ENCODE measurements at regions not wholly inside any gene's neighbourhood (a gene's known extent, or its start where the extent isn't known, plus 50 kb on each side); places are given as distances from the start of the nearest gene placed in this dataset.
"Not testable (repeated sequence)": the region's sequence is repeated elsewhere in the genome, so short reads cannot be mapped to it uniquely, and the experiment has no call there.

DNA sequence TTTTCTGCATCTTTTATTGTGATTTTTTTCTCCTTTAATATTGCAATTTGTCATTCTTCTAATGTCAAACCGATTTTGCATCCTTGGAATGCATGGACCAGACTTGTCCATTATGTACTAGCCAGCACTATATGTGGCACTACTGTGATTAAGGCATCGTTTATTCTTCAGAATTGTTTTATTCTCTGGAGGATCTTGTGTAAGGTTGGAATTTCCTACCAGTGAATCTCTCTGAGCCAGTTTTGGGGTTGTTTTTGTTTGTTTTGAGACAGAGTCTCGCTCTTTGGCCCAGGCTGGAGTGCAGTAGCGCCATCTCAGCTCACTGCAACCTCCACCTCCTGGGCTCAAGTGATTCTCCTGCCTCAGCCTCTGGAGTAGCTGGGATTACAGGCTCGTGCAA is 58.5 kb downstream of the IGLL5 start:
- DNase-seq: peak in 1 of 2 donors; percentile 1

DNA sequence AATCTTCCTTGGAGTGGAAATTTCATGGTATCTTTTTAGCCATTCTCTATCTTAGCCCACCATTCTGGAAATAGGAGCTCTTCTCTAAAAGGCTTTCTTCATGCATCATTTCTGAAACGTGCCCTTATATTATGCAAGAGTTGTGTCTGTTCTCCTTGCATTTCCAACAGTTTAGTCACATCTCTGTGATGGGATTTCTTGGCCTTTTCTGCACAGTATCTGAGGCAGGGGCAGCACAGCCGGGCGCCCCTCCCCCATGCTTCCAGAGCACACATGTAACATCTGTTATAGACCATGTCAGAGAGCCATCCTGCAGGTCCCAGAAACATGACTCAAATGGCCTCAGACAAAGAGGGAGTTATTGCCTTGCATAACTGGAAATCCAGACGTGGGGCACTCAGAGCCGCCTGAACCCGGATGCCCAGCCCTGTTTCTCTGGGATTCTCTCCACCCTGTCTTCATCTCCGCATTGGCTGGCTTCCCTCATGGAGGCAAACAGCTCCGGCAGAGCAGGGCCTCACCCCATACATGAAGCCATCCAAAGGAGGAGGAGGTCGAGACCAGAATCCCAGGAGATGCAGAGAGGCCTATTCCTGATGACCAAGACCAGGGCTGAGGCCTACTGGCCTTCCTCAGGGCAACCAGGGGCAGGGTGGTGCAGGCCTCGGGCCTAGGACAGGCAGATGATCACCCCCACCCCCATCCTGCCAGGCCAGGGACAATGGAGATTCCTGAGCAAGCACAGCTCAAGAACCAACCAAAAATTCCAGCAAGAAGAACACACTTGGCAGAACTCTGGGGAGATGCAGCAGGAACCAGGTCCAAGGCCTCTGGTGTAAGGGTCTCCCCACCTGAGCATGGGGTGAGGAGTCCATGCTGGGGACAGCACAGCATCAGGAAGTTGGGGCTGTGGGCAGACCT is 61.3 kb downstream of the IGLL5 start:
- DNase-seq: peak in 1 of 2 donors; percentile 12

DNA sequence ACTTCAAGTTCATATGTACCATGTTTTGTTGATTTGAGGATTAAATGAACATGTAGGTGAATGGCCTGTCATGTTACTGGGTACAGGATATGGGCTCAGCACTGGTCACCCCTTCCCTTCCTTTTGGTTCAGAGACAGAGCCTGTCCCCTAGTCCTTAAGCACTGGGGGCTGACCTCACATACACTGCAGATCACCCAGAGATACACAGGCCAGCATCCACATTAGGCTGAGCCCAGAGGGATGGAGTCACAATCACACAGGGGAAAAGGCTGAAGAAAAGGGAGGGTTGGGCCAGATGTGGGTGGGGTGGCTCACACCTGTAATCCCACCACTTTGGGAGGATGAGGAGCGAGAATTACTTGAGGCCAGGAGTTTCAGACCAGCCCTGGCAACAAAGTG is 62.3 kb downstream of the IGLL5 start:
- peak in 1 of 2 donors; percentile 9 for DNase-seq

DNA sequence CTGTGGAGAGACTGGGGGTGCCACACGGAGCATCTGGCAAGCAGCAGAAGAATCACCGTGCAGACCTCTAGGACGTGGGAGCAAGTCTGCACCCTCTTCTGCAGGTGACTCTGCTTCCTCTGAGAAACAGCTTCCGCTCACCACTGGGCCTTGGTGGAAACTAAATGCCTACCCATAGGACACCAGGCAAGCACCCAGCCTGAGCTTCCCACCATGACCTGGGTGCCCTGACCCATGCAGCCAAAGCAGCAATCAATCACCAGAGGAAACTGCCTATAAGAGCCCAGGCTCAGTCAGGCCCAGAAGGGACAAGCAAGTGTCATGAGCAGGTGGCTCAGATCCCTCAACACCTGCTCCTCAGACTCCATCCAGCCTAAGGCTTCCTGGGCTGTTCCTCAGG is 63.4 kb downstream of the IGLL5 start:
- DNase-seq: no peak

DNA sequence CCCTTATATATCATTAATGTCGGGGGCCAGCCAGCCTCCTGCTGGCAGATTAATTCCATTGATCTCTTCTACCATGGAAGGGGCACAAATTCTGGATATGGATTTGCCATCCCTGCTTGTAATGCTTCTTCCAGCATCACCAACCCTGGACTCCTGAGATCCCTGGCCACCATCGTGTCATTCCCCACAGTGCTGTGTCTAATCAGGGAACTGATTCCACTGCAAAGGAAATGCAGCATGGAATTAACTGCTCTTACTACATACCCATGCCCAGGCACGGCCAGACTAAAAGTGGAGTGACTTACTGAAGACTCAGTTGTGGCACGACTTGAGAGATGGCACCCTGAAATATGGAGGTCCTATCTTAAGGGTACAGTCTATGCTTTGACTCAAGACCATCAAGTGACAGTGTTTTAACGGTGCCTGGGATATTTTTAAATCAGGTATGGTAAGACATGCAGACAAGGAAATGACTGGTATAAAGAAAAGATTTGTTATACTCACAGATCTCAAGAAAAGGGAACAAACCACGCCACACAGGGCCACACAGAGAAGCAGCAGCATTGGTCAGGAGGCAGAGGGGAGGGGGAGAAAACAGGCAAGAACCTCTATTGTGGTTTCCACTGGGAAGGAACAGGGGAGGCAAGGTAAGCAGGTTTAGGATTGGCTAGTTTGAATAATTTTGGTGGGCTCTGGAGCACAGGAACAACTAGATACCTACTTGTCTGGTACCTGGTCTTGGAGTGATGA is 65.1 kb downstream of the IGLL5 start:
- DNase-seq: no peak

DNA sequence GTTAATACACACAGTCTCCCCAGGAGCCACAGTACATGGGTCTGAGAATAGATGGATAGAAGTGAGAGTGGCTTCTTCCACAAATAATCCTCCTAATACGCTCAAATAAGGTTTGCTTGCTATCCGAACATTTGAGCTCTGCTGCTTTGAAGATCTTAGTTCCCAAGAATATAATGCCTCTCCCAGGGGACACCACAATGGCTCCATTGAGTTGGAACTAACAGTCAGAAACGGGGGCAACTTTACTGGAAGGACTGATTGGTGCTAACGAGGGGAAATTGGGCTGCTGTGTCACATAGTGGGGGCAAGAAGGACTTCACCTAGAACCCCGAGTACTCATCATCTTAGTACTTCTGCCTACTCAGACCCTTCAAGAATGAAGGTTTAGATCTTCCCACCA is 66.2 kb downstream of the IGLL5 start:
- no peak for DNase-seq

DNA sequence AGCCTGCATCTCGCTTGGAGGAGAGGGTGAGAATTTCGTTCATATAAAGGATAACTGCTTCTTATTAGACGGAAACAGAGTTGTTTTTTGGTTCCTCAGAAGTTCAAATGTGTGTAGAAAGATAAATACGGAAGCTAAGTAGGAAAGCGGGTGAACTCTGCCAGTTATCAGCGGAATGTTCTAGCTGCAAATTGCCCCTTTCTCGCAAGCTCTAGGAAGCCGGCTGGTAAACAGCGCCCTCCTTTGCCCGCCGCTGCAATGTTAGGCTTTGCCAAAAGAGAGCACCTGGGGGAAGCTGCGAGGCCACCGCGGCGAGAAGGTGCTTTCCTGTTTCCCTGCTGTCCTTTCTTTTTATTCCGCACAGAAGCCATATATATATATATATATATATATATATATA is 67.0 kb downstream of the IGLL5 start:
- peak in 1 of 2 donors; percentile 42 for DNase-seq

DNA sequence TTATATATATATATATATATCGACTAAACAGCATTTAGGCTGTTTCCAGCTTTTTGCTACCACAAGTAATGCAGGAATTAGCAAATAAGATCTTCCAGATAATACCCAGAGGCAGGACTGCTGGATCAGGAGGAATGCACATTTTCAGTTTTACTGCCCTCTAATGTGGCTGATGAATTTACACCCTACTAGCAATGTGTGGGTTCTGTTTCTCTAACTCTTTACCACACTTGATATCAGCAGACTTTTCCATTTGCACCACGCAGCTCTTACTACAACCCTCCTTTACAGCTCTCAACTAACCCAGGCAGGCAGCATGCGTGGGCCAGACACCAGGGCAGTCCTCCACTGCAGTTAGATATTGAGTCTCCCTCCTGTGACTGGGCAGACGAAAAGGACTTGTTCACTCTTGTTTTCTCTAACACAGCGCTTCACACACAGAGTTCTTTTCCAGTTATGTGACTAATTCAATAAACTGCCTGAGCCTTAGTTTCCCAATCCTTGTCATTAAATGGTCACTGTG is 67.7 kb downstream of the IGLL5 start:
- no peak for DNase-seq

DNA sequence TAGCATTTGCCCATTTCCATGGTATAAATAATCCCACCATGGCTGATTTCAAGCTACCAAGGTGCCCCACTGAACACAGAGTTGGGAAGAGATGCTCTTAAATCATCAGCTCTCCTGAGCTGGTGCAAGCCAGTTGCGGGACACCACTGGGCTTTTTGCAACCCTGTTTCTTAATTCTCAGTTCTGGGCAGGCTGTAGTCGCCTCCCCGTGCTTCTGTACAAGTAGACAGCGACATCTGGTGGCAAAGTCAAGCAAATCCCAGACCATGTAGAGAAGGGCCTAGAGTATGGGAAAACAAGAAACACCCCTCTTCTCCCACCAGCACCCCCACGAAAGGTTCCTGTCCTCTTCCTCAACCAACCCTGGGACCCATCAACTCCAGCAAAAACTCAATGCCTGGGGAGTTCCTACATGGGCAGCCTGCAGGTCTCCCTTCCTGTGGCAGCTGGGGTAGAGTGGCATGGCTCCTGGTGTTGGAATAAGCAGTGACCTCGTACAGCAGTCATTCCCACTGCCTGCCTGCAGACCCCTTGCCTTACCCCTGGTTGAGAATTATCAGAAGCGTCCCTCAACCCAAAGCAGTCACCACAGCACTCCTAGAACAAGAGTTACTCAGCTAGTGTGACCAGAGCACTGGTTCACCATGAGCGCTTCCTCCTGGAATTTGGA is 68.4 kb downstream of the IGLL5 start:
- DNase-seq: peak; percentile 62 to 64

DNA sequence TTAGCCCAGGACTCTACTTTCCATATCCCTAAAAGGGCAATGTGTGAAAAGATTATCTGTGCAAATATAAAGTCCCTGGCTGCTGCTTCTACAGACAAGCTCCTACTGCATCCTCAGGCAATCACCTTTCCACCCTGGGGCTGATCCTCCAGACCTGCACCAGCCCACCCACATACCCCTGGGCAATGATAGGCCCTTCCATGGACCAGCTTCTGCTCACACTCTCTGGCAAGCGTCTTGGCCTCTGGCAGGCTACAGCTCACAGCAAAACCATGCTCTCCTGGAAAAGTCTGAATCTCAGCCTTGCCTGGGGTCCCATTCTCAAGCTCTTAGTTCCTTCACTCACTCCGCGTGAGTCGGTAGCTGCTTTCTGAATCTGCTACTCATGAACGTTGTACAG is 69.5 kb downstream of the IGLL5 start:
- DNase-seq: no peak

DNA sequence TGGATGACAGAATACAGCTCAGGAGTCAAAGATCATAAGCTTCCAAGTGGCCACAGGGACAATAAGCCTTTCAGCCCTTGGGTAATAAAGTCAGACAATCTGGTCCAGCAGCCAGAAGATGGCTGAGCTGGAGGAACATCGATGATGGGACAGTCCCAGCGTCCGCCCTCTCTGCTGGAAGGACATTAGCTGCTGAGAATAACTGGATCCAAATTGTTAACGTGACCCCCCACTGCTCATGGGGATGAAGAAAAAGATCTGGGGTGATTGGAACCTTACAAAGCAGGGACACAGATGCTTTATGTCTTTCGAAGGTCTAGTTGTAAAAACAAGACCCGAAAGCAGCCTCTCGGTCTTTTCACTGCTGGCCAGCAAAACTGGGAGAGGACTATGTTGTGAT is 71.0 kb downstream of the IGLL5 start:
- DNase-seq: no peak

DNA sequence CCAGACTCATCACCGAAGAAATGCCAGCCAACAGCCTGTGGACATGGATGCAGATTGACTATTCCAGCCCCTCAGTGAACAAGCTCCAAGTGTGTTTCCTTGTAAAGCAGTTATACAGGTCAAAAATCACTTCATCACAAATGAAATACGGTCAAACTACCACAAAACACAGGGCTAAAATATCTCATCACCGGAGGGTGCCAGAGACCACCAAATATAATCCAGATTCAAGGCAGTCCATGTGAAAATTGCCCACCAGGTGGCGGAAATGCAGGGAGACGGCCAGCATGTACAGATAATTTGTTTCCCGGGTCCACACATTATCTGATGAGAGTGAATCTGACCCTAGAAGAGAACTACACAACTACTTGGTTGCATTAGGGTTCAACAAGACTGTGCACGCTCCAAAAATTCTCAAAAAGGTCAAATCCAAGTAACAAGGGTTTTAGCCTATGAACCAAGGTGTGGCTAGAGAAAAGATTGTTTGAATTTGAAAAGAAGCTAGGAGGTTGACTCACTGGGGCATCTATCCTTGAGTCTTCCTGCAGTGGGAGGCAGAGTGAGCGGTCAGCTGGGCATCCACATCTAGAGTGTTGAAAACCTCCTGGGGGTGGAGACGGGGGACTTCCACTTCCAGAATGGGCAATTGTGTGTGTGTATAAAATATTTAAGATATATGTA is 71.7 kb downstream of the IGLL5 start:
- peak; percentile 77 to 78 for DNase-seq

DNA sequence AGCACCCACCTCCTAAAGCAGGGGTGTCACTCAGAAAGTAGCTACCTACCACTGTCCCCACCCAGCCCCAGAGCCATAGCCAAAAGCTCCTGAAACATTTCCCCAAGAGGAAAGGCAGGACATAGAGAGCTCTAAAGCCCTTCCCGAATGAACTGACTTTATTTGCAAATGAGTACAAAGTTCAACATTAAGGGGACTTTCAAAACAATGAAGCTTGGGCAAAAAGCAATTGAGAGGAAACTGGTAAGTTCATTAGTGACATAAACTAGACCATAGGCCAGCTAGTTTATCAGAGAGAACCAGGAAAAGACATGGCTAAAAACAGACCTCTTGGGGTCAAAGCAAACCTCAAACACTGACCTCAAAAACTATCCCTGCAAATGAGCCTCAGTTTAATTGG is 72.7 kb downstream of the IGLL5 start:
- DNase-seq: no peak

DNA sequence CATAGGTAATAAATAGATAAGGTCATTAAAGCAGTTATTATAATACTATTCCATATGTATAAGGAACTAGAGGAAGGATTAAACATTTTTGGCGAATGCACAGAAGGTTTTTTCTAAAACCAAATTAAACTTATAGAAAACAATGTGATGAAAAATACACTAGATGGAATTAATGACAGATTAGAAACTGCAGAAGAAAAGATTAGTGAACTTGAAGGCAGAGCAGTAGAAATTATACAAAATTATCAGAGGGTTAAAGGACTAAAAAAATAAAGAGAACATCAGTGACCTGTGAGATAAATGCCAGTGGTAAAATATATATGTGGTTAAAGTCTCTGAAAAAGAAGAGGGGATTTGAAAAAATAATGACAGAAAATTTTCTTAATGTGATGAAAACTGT is 74.0 kb downstream of the IGLL5 start:
- no peak for DNase-seq

DNA sequence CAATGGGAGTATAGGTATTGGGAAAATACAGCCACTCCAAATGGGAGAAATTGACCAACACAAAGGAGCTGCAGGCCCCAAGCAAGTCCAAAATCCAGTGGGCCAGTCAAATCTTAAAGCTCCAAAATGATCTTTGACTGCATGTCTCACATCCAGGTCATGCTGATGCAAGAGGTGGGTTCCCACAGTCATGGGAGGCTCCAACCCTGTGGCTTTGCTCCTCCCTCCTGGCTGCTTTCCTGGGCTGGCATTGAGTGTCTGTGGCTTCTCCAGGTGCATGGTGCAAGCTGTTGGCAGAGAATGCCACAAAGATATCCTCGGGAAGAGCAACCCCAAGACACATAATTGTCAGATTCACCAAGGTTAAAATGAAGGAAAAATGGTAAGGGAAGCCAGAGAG is 80.8 kb downstream of the IGLL5 start:
- no peak for DNase-seq

DNA sequence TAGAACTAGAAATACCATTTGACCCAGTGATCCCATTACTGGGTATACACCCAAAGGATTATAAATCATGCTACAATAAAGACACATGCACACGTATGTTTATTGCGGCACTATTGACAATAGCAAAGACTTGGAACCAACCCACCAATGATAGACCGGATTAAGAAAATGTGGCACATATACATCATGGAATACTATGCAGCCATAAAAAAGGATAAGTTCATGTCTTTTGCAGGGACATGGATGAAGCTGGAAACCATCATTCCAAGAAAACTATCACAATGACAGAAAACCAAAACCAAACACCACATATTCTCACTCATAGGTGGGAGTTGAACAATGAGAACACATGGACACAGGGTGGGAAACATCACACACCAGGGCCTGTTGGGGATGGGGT is 85.0 kb downstream of the IGLL5 start:
- not testable (repeated sequence) for DNase-seq

DNA sequence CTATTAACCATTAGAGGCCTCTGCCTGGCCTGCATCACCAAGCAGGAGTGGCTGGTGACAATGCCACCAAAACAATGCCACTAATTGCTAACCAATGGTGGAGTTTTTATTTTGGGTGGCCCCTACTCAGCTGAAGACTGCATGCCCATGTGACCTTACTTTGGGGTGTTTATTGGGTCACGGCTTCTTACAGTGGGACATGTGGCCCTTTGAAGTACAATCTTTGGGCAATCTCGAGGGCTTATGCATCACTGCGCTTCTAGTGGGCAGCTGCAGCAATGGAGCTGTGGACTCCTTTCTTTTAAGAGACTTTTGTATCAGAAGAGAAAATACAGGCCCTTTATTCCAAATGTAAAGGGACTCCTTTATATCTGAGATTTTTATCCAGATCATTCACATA is 85.7 kb downstream of the IGLL5 start:
- no peak for DNase-seq

DNA sequence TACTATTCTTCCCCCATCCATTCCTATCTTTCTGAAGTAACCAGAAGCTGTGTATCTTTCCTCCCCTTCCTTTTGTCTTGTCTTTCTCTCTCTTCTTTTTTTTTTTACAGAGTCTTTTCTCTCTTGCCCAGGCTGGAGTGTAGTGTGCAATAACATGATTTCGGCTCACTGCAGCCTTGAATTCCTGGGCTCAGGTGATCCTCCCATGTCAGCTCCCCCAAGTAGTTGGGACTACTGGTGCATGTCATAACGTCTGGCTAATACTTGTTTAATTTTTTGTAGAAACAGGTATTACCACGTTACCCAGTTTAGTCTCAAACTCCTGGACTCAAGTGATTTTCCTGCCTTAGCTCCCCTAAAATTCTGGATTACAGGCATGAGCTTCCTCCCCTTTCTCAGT is 86.5 kb downstream of the IGLL5 start:
- no peak for DNase-seq

DNA sequence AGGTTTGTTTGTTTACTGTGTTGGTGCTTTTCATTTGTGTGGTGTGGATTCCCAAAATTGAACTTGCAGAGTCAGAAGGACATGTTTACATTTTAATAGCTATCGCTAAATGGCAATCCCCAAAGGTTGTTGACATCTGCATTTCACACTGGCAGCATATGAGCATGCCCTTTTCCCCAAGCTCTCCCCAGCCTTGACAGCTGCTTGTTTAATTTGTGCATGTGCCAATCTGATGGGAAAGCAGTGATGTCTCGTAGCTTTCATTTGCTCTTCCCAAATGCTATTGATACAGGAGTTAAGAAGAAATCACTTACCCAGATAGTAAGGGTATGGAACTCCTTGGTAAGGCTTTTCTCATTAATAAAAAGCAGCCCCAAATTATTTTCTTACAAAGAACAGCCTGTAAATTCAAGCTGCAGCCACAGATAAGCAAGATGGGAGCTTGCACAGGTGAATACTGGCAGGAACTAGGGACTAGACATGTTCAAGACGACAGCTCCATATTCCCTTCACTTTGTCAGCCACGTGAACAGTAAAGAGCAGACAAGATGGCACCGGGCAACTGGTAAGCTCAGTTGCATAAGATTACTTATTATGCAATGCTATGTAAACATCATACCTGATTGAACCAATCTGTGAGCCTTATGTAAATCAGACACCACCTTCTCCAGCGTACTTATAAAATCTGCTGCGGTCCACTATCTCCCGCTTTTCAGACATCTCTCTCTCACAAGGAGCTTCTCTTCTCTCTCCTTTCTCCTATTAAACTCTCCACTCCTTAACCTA is 87.4 kb downstream of the IGLL5 start:
- DNase-seq: no peak

DNA sequence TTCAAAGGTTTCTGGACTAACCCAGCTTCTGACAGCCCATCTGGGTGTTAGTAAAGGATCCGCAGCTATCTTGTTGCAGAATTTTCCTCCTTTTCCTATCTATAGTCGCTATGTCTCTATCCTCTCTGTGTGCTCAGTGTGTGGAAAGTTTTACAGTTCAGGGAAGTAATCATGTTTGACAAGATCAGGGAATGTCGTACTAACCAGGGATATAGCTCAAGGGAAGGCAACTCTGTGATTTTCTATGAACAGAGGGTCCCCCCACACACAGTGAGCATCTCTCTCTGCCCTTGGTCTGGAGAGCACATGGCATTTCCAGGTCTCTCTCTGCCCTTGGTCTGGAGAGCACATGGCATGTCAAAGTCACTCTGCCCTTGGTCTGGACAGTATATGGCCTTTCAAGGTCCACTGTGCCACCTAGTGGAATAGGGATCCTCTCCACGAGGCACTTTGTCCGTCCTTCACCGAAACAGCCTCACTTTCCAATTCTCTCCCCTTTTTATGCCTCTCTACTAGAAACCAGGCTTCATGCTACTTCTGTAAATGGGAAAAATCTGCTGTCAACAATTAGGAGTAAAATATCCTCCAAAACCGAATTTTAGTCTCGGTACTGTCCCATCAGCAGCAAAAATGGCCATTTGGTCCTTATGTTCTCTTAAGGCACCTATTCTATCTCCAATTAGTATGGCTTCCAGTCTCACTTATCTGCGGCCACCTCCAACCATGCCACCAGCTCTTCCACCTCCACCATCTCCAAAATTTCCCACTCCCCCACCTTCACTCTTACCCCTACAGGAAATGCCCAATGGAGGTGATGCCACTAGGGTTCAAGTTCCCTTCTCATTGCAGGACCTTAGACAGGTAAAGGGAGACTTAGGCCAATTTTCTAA is 88.7 kb downstream of the IGLL5 start:
- DNase-seq: no peak

Measured in stimulated activated CD4-positive, alpha-beta T cell treated with anti-CD3 and anti-CD28 coated beads, Interleukin-2, amount 100 ng/mL, for 24 hours (primary cell).